ENCODE measurements at regions not wholly inside any gene's neighbourhood (a gene's known extent, or its start where the extent isn't known, plus 50 kb on each side); places are given as distances from the start of the nearest gene placed in this dataset.

GRCh38 chr6:130670142-130670541 is 157.1 kb upstream of the SMLR1 start:
- Histone ChIP-seq H2BK120ac (ENCODE audit: insufficient read depth, low read length, poor library complexity) (no peak overlapping the region), H2BK12ac (ENCODE audit: low read length) (no peak overlapping the region)

GRCh38 chr6:130671119-130671518 is 156.1 kb upstream of the SMLR1 start:
- WGBS (ENCODE audit: extremely low coverage, insufficient coverage, insufficient read length), result no CpG with 5 or more reads among the region's 2 CpGs
- Histone ChIP-seq H2AK5ac (ENCODE audit: low read length) (no peak overlapping the region), H3K36me3 (ENCODE audit: control insufficient read depth in 1 of 2, insufficient read depth in 2 of 2, low read length in 2 of 2) (no peaks in the 10 kb centered on the region)

More at GRCh38 chr6:130670142-130670541, 157.1 kb upstream of the SMLR1 start:
- H3K27ac ChIP-seq (ENCODE audit: low read depth, low read length), result no peak overlapping the region
- H3K4me1 ChIP-seq (ENCODE audit: control insufficient read depth in 1 of 2, insufficient read depth in 2 of 2, low read length in 2 of 2), result no peaks in the 10 kb centered on the region
- no peaks in the 10 kb centered on the region for H3K79me1 ChIP-seq (ENCODE audit: low read length)
- no peak overlapping the region for H3K4me3 ChIP-seq (ENCODE audit: low read depth, low read length)
- H3K27me3 ChIP-seq (ENCODE audit: insufficient read depth, low read length), result no peaks in the 10 kb centered on the region
- H2AFZ ChIP-seq (ENCODE audit: insufficient read depth, low read length, poor library complexity), result no peak overlapping the region
- no peak overlapping the region for H2AK5ac ChIP-seq (ENCODE audit: low read length)
- no peak overlapping the region for H3K4me2 ChIP-seq (ENCODE audit: low read length)
- no peak overlapping the region for H4K12ac ChIP-seq (ENCODE audit: low read depth, low read length)
- no peaks in the 10 kb centered on the region for H3K79me2 ChIP-seq (ENCODE audit: control insufficient read depth, insufficient read depth, low read length, poor library complexity)
- no peak overlapping the region for H2BK5ac ChIP-seq (ENCODE audit: low read depth, low read length, poor library complexity)
- H3K4ac ChIP-seq (ENCODE audit: low read depth, low read length), result no peak overlapping the region
- H3K18ac ChIP-seq (ENCODE audit: low read length), result no peak overlapping the region
- no CpG with 5 or more reads among the region's 6 CpGs for WGBS (ENCODE audit: extremely low coverage, insufficient coverage, insufficient read length)
- no peak overlapping the region for H4K91ac ChIP-seq (ENCODE audit: low read depth, low read length)
- H3K14ac ChIP-seq (ENCODE audit: low read length), result no peak overlapping the region
- H3K23ac ChIP-seq (ENCODE audit: low read length), result no peak overlapping the region
- no peak overlapping the region for H3K9ac ChIP-seq (ENCODE audit: low read length)
- no peaks in the 10 kb centered on the region for H3K36me3 ChIP-seq (ENCODE audit: control insufficient read depth in 1 of 2, insufficient read depth in 2 of 2, low read length in 2 of 2)
- no peaks in the 10 kb centered on the region for H3K9me3 ChIP-seq (ENCODE audit: insufficient read depth, low read depth, low read length)
- no peak overlapping the region for H4K8ac ChIP-seq (ENCODE audit: low read depth, low read length)
- no peak for DNase-seq

DNA sequence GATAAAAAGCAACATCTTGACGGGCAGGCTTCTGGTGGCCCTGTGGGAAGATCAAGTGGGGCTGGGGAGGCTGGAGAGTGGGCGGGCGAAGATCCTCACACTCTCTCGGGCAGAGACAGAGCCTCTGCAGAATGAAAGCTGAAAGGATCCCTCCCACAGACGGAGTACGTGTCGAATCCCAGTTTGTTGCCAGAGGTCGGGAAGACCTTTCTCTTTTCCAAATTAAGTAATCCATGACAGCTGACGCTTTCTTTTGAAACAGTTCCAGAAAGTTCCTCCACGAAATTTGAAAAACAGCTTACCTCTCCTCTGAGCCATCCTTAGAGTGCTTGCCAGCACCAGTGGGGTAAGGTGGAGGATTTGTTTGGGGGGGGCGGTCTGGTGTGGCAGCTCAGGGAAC is 155.6 kb upstream of the SMLR1 start:
- WGBS (ENCODE audit: extremely low coverage, insufficient coverage, insufficient read length), result no CpG with 5 or more reads among the region's 11 CpGs
- no peak overlapping the region for H3K9ac ChIP-seq (ENCODE audit: low read length)
- H2AFZ ChIP-seq (ENCODE audit: insufficient read depth, low read length, poor library complexity), result no peak overlapping the region
- no peaks in the 10 kb centered on the region for H3K9me3 ChIP-seq (ENCODE audit: insufficient read depth, low read depth, low read length)
- H3K23ac ChIP-seq (ENCODE audit: low read length), result no peak overlapping the region
- no peak overlapping the region for H2AK5ac ChIP-seq (ENCODE audit: low read length)
- no peak overlapping the region for H3K4me2 ChIP-seq (ENCODE audit: low read length)
- H4K91ac ChIP-seq (ENCODE audit: low read depth, low read length), result no peak overlapping the region
- no peak overlapping the region for H3K4me3 ChIP-seq (ENCODE audit: low read depth, low read length)
- no peaks in the 10 kb centered on the region for H3K79me1 ChIP-seq (ENCODE audit: low read length)
- no peak overlapping the region for H3K14ac ChIP-seq (ENCODE audit: low read length)
- H2BK120ac ChIP-seq (ENCODE audit: insufficient read depth, low read length, poor library complexity), result no peak overlapping the region
- no peaks in the 10 kb centered on the region for H3K27me3 ChIP-seq (ENCODE audit: insufficient read depth, low read length)
- H3K79me2 ChIP-seq (ENCODE audit: control insufficient read depth, insufficient read depth, low read length, poor library complexity), result no peaks in the 10 kb centered on the region
- DNase-seq, result no peak
- no peak overlapping the region for H2BK12ac ChIP-seq (ENCODE audit: low read length)
- no peak overlapping the region for H3K4ac ChIP-seq (ENCODE audit: low read depth, low read length)
- no peak overlapping the region for H2BK5ac ChIP-seq (ENCODE audit: low read depth, low read length, poor library complexity)
- no peak overlapping the region for H4K8ac ChIP-seq (ENCODE audit: low read depth, low read length)
- no peak overlapping the region for H4K12ac ChIP-seq (ENCODE audit: low read depth, low read length)
- H3K4me1 ChIP-seq (ENCODE audit: control insufficient read depth in 1 of 2, insufficient read depth in 2 of 2, low read length in 2 of 2), result no peaks in the 10 kb centered on the region
- H3K36me3 ChIP-seq (ENCODE audit: control insufficient read depth in 1 of 2, insufficient read depth in 2 of 2, low read length in 2 of 2), result no peaks in the 10 kb centered on the region
- no peak overlapping the region for H3K27ac ChIP-seq (ENCODE audit: low read depth, low read length)
- no peak overlapping the region for H3K18ac ChIP-seq (ENCODE audit: low read length)

More at GRCh38 chr6:130671119-130671518, 156.1 kb upstream of the SMLR1 start:
- no peak for DNase-seq
- H4K12ac ChIP-seq (ENCODE audit: low read depth, low read length), result no peak overlapping the region
- no peak overlapping the region for H2BK12ac ChIP-seq (ENCODE audit: low read length)
- no peak overlapping the region for H4K8ac ChIP-seq (ENCODE audit: low read depth, low read length)
- H3K23ac ChIP-seq (ENCODE audit: low read length), result no peak overlapping the region
- no peaks in the 10 kb centered on the region for H3K27me3 ChIP-seq (ENCODE audit: insufficient read depth, low read length)
- no peaks in the 10 kb centered on the region for H3K9me3 ChIP-seq (ENCODE audit: insufficient read depth, low read depth, low read length)
- H3K9ac ChIP-seq (ENCODE audit: low read length), result no peak overlapping the region
- no peak overlapping the region for H3K4me3 ChIP-seq (ENCODE audit: low read depth, low read length)
- H2BK5ac ChIP-seq (ENCODE audit: low read depth, low read length, poor library complexity), result no peak overlapping the region
- no peak overlapping the region for H3K27ac ChIP-seq (ENCODE audit: low read depth, low read length)
- no peak overlapping the region for H2BK120ac ChIP-seq (ENCODE audit: insufficient read depth, low read length, poor library complexity)
- H3K14ac ChIP-seq (ENCODE audit: low read length), result no peak overlapping the region
- no peak overlapping the region for H3K4ac ChIP-seq (ENCODE audit: low read depth, low read length)
- H3K79me2 ChIP-seq (ENCODE audit: control insufficient read depth, insufficient read depth, low read length, poor library complexity), result no peaks in the 10 kb centered on the region
- H3K4me2 ChIP-seq (ENCODE audit: low read length), result no peak overlapping the region
- H3K4me1 ChIP-seq (ENCODE audit: control insufficient read depth in 1 of 2, insufficient read depth in 2 of 2, low read length in 2 of 2), result no peaks in the 10 kb centered on the region
- H3K18ac ChIP-seq (ENCODE audit: low read length), result no peak overlapping the region
- H4K91ac ChIP-seq (ENCODE audit: low read depth, low read length), result no peak overlapping the region
- no peak overlapping the region for H2AFZ ChIP-seq (ENCODE audit: insufficient read depth, low read length, poor library complexity)
- H3K79me1 ChIP-seq (ENCODE audit: low read length), result no peaks in the 10 kb centered on the region

- Histone ChIP-seq H4K91ac (ENCODE audit: low read depth, low read length) (no peak overlapping the region), H3K4ac (ENCODE audit: low read depth, low read length) (no peak overlapping the region), H2AFZ (ENCODE audit: insufficient read depth, low read length, poor library complexity) (no peak overlapping the region), H2BK12ac (ENCODE audit: low read length) (no peak overlapping the region), H3K9ac (ENCODE audit: low read length) (no peak overlapping the region), H2BK120ac (ENCODE audit: insufficient read depth, low read length, poor library complexity) (no peak overlapping the region), H3K18ac (ENCODE audit: low read length) (no peak overlapping the region), H3K4me2 (ENCODE audit: low read length) (no peak overlapping the region), H2AK5ac (ENCODE audit: low read length) (no peak overlapping the region), H3K9me3 (ENCODE audit: insufficient read depth, low read depth, low read length) (no peaks in the 10 kb centered on the region), H3K4me1 (ENCODE audit: control insufficient read depth in 1 of 2, insufficient read depth in 2 of 2, low read length in 2 of 2) (no peaks in the 10 kb centered on the region), H3K27ac (ENCODE audit: low read depth, low read length) (no peak overlapping the region), H3K4me3 (ENCODE audit: low read depth, low read length) (no peak overlapping the region), H4K8ac (ENCODE audit: low read depth, low read length) (no peak overlapping the region), H3K14ac (ENCODE audit: low read length) (no peak overlapping the region), H4K12ac (ENCODE audit: low read depth, low read length) (no peak overlapping the region), H3K79me1 (ENCODE audit: low read length) (no peaks in the 10 kb centered on the region), H3K79me2 (ENCODE audit: control insufficient read depth, insufficient read depth, low read length, poor library complexity) (no peaks in the 10 kb centered on the region), H3K36me3 (ENCODE audit: control insufficient read depth in 1 of 2, insufficient read depth in 2 of 2, low read length in 2 of 2) (no peaks in the 10 kb centered on the region), H3K23ac (ENCODE audit: low read length) (no peak overlapping the region), H3K27me3 (ENCODE audit: insufficient read depth, low read length) (no peaks in the 10 kb centered on the region), H2BK5ac (ENCODE audit: low read depth, low read length, poor library complexity) (no peak overlapping the region)
- no CpG with 5 or more reads among the region's 6 CpGs for WGBS (ENCODE audit: extremely low coverage, insufficient coverage, insufficient read length)
- no peak for DNase-seq
Observed at GRCh38 chr6:130672153-130672552, 155.1 kb upstream of the SMLR1 start.

Measured in trophoblast cell (in vitro differentiated cells and primary cell).